Stimulated activated CD4-positive, alpha-beta T cell treated with anti-CD3 and anti-CD28 coated beads, Interleukin-15, amount 100 ng/mL, for 1 hour (primary cell): ENCODE measurements at regions not wholly inside any gene's neighbourhood (a gene's known extent, or its start where the extent isn't known, plus 50 kb on each side); places are given as distances from the start of the nearest gene placed in this dataset.

Experiments used
- DNase-seq, 2 donors: peaks; one replicate each; pipeline ENCODE4 v3.0.0-alpha.2; 2020; ENCODE audit warnings: low read depth in 1 of 2, low spot score in 1 of 2

GRCh38 chr2:23327887-23328286 lies 57.1 kb upstream of the KLHL29 start:
- DNase-seq: no peak

DNA sequence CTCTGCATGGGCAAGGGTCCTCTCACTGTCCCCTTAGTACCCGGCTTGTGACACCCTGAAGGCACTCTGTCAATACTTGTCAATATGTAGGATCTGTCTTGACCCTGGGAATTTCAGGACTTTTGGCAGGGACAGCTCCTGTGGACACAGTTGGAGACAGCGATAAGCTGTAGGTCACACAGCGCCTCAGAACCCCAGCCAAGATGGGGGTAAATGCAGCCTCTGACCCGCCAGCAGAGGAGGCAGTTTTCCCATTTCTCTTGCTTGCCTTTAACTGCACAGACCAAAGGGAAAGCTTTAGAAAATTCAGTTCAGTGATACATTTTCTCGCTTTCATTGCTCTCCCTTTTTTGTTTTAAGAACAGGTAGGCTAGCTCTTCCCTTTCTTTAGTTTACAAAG lies 54.8 kb upstream of the KLHL29 start:
- no peak for DNase-seq
